Endothelial cell (in vitro differentiated cells): ENCODE measurements at regions not wholly inside any gene's neighbourhood (a gene's known extent, or its start where the extent isn't known, plus 50 kb on each side); places are given as distances from the start of the nearest gene placed in this dataset.

Experiments
- DNase-seq: peaks from one replicate; pipeline ENCODE4 v3.0.0; 2021; ENCODE audit warnings: low spot score
- H3K27ac Mint-ChIP-seq: one replicate; pipeline ENCODE4 v1.8.0; 2021; ENCODE audit warnings: mixed read lengths, inconsistent platforms; ENCODE audit not compliant: unreplicated experiment
- H3K27me3 Mint-ChIP-seq: one replicate; pipeline ENCODE4 v1.8.0; 2021; ENCODE audit warnings: mild to moderate bottlenecking, moderate library complexity, mixed read lengths, inconsistent platforms; ENCODE audit not compliant: unreplicated experiment
- H3K36me3 Mint-ChIP-seq: one replicate; pipeline ENCODE4 v1.8.0; 2021; ENCODE audit warnings: mild to moderate bottlenecking, low read depth, mixed read lengths, inconsistent platforms; ENCODE audit not compliant: unreplicated experiment
- H3K4me1 Mint-ChIP-seq: one replicate; pipeline ENCODE4 v1.8.0; 2021; ENCODE audit warnings: mild to moderate bottlenecking, mixed read lengths, inconsistent platforms; ENCODE audit not compliant: unreplicated experiment
- H3K4me3 Mint-ChIP-seq: one replicate; pipeline ENCODE4 v1.8.0; 2021; ENCODE audit warnings: mild to moderate bottlenecking, mixed read lengths, inconsistent platforms; ENCODE audit not compliant: unreplicated experiment
- H3K9me3 Mint-ChIP-seq: one replicate; pipeline ENCODE4 v1.8.0; 2021; ENCODE audit warnings: mixed read lengths, inconsistent platforms; ENCODE audit not compliant: unreplicated experiment
- CTCF ChIP-seq: fragments of 200-600 bp; sonication (generic); IDR thresholded peaks from one replicate; pipeline ENCODE4 v1.5.0; 2021; ENCODE audit warnings: antibody characterized with exemption; ENCODE audit not compliant: unreplicated experiment

- H3K27ac Mint-ChIP-seq = no peak overlapping the region
- TF ChIP-seq CTCF = no peak
- H3K4me1 Mint-ChIP-seq = no peaks in the 10 kb centered on the region
- no peak for DNase-seq
- H3K27me3 Mint-ChIP-seq = peaks cover 2% of the 10 kb centered on the region
- no peaks in the 10 kb centered on the region for H3K36me3 Mint-ChIP-seq
- no peak overlapping the region for H3K4me3 Mint-ChIP-seq
- no peaks in the 10 kb centered on the region for H3K9me3 Mint-ChIP-seq
These were observed 105.9 kb upstream of the SPACA1 start for GRCh38 chr6:87941556-87942358.

- Mint-ChIP-seq H3K27me3 (peaks cover 4% of the 10 kb centered on the region), H3K4me1 (peaks cover 6% of the 10 kb centered on the region), H3K27ac (no peak overlapping the region), H3K4me3 (no peak overlapping the region), H3K9me3 (no peaks in the 10 kb centered on the region), H3K36me3 (no peaks in the 10 kb centered on the region)
- no peak for DNase-seq
- no peak for TF ChIP-seq CTCF
These were observed 107.9 kb upstream of the SPACA1 start for GRCh38 chr6:87939776-87940175.

GRCh38 chr6:87938287-87938686, 109.4 kb upstream of the SPACA1 start:
- H3K4me3 Mint-ChIP-seq = no peak overlapping the region
- H3K27ac Mint-ChIP-seq = no peak overlapping the region
- peaks cover 6% of the 10 kb centered on the region for H3K4me1 Mint-ChIP-seq
- H3K36me3 Mint-ChIP-seq = no peaks in the 10 kb centered on the region
- DNase-seq = no peak
- no peaks in the 10 kb centered on the region for H3K9me3 Mint-ChIP-seq
- TF ChIP-seq CTCF = no peak
- peaks cover 4% of the 10 kb centered on the region for H3K27me3 Mint-ChIP-seq

GRCh38 chr6:87936065-87936464, 111.6 kb upstream of the SPACA1 start:
- H3K27ac Mint-ChIP-seq = no peak overlapping the region

More at GRCh38 chr6:87936065-87936464, 111.6 kb upstream of the SPACA1 start:
- no peaks in the 10 kb centered on the region for H3K9me3 Mint-ChIP-seq
- H3K4me3 Mint-ChIP-seq = no peak overlapping the region
- H3K36me3 Mint-ChIP-seq = no peaks in the 10 kb centered on the region
- no peak for TF ChIP-seq CTCF
- peaks cover 6% of the 10 kb centered on the region for H3K4me1 Mint-ChIP-seq
- DNase-seq = no peak
- peaks cover 2% of the 10 kb centered on the region for H3K27me3 Mint-ChIP-seq
